Mucosa of gallbladder (tissue), 1 donor: ENCODE measurements at regions not wholly inside any gene's neighbourhood (a gene's known extent, or its start where the extent isn't known, plus 50 kb on each side); places are given as distances from the start of the nearest gene placed in this dataset.
"Not testable (repeated sequence)": the region's sequence is repeated elsewhere in the genome, so short reads cannot be mapped to it uniquely, and the experiment has no call there.

Source experiments
- DNase-seq: peaks from one replicate; pipeline ENCODE4 v3.0.0-alpha.2; 2020; ENCODE audit warnings: low spot score
- donor health status: DM: no; HTN: no; CAD: no.

DNA sequence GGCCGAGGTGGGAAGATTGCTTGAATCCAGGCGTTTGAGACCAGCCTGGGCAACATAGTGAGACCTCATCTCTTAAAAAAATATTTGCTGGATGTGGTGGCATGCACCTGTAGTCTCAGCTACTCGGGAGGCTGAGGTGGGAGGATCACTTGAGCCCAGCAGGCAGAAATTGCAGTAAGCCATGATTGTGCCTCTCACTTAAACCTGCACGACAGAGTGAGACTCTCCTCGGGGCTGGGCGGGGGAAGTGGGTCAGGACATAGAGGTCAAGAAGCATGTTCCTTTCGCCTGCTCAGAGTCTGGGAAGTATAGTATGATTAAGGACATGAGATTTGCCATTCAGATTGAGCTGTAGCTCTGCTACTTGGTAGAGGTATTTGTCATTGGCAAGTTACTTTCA is 52.3 kb downstream of the SEPTIN7 start:
- not testable (repeated sequence) for DNase-seq

DNA sequence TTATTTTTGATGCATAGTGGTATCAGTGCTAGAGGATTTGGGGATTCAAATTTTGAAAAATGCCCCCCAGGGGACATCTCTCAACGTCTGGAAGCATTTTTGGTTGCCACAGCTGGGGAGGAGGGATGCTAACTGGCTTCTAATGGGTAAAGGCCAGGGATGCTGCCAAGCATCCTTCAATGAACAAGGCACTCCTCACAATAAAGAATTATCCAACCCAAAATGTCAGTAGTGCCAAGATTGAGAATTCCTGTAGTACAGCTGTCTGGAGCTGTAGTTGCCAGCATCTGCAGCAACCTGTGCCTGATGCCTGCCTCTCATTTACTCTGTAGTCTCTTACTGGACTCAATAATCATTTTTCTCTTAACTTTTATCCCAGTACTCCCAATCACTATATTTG is 53.5 kb downstream of the SEPTIN7 start:
- no peak for DNase-seq

DNA sequence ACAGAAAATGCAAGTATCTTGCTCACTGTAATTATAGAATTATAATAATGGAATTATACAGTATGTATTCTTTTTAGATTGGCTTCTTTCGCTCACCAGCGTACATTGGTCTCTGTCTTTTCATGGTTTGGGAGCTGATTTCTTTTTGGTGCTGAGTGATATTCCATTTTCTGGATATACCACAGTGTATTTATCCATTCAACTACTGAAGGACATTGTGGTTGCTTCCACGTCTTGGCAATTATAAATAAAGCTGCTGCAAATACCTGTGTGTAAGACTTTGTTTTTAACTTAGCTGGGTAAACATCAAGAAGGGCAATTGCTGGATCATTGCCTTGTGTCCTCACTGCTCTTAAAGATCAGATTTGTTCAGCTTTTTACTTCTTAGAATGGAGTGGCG is 55.3 kb downstream of the SEPTIN7 start:
- no peak for DNase-seq

DNA sequence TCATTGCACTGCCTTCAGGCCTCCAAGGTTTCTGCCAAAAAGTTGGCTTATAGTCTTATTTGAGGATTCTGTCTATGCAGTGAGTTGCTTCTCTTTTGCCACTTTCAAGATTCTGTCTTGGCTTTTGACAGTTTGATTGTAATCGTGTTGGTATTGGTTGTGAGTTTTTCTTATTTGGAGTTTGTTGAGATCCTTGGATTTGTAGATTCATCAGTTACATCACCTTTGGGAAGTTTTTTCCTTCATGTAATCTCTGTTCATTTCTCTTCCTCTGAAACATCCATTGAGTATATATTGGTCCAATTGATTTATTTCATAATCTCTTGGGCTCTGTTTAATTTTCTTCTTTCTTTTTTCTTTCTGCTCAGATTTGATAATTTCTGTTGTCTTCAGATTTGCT is 59.8 kb downstream of the SEPTIN7 start:
- no peak for DNase-seq

DNA sequence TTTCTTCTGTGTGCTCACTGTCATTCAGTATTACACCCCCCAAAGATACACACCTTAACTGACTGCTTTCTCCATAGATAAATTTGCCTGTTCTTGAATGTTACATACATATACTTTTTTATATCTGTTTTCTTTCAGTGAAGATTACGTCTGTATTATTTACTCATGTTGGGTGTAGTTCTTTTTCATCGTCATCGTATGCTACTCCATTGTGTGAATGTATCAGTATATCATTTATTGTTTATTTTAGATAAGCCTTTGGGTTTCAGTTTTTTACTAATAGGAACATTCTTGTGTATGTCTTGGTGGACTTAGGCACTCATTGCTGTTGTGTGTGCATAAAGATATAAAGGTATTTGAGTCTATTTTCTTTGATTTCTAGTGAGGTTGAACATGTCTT is 64.4 kb downstream of the SEPTIN7 start:
- DNase-seq, result no peak

DNA sequence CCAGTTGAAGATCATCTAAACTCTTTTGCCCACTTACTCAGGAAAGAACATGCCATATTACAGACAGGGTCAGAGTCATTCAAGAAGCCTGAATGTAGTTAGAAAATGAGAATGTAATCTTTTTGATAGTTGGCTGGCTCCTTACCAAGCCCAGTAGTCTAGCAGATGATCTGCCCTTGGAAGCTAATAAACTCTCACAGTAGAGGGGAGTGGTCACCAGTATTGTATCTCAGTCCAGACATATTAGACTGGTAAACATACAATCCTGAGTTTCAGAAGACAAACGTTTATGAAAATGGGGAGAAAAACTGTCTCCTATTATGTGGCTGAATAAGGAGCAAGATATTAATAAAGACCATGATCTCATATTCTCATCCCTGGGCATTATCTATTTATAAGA is 65.3 kb downstream of the SEPTIN7 start:
- DNase-seq, result no peak

DNA sequence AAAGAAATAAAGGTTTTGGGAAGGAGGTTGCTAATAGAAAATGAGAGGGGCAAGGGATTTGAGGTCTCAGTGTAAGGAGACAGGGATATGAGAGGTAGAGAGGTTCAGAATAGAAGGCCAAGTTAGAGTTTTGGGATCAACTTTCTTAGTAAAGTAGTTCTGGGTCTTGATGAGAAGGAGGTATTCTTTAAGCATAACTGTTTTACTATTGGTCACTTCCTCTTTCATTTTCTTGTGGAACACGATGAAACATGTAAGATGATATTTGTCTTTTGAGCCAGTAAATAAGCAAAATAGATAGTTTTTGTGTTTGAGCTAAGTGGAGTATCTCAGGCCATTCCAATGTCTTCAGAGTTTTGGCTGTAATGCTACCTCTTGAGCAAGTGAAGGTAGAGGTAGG is 68.3 kb downstream of the SEPTIN7 start:
- not testable (repeated sequence) for DNase-seq

DNA sequence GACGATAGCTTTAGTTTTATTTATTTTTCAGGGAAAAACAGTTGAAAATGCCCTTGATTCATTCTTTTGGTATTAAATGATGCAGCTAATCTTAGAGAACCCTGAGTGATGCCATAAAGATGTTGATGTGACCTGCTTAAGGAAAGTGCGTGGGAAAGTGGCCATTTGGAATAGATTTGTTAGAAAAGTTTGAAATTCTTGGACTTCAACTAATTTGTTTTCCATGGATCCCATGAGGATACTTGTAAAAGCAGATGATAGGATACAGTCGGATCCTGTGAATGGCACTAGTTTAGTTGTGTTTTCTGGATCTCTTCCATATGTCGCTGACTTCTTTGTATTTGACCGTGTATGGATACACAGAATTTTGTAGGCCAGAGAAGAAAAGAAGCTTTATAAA is 69.0 kb downstream of the SEPTIN7 start:
- DNase-seq, result no peak

DNA sequence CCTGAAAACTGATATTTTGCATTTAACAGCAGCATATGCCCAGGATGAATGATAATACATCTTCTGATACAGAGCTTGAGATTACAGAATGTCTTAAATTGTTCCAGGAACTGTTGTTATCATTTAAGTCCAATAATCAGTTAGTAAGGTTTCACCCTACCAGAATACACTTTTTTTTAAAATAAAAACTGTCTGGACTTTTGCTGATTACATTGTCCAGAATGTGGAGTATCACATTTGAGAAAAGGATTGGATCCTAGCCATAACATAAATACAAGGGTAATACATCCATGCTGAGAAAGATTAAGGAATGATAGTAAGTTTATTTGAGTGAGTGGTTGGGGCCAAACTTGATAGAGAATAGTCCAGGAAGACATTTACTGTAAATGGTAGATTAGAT is 71.0 kb downstream of the SEPTIN7 start:
- DNase-seq, result no peak

DNA sequence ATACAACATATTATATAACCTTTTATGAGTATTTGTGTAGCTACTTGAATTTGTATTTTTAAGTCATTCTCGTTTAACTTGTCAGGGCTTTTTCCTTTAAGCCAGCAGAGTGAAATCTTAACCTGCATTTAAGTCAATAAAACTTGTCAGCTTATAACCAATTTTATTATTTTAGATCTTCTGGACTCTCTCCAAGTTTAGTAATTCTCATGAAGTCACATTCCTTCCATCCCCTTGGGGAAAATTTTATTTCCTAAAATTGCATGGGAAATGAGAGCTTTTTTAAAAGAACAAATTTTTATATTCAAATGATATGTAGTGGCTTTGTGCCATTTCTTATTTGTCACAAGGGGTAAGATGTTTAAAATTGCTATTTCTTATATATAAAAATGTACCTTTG is 74.0 kb downstream of the SEPTIN7 start:
- DNase-seq, result no peak

DNA sequence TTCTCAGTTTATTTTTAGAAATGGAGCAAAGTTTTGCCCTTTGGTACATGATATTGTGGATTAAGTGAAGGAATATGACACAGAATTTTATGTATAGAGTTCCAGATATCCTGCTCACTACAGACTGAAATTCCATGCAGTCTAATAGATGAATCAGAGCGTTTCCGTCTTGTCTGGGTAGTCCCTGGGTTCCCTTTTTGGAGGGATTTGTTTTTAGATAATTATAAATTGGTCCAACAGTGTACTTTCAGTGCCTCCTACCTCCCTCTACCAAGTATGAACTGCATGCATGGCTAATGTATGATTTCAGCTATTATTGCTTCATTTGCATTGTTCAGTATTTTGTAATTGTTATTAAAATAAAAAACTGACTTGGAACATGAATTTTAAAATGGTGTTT is 74.4 kb downstream of the SEPTIN7 start:
- DNase-seq, result no peak

DNA sequence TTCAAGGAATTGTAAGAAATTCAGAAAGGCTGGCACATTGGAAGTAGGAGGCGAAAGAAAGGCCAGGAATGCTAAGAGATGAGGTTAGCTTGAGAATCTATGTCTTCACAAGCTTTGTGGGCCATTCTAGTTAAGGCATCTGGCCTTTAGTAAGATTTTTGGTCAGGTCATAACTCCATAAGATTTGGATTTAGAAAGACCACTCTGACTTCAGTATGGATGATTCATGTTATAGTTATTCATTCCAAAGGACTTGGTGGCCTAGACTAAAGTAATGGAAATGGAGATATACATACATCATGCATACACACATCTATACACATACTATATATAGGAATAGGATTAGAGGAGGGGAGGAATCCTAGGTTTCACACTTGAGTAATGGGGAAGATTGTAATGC is 77.5 kb downstream of the SEPTIN7 start:
- DNase-seq, result no peak

DNA sequence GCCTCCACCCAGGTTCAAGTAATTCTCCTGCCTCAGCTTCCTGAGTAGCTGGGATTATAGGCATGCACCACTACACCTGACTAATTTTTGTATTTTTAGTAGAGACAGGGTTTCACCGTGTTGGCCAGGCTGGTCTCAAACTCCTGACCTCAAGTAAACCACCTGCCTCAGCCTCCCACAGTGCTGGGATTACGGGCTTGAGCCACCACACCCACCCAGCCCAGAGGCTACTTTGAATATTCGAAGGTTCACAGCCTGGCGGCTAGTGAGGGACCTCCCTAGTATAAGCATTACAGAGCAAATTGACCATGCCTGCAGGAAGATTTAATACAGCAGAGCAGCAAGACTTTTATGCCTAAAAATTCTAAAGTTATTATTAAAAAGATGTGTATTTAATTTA is 86.6 kb downstream of the SEPTIN7 start:
- not testable (repeated sequence) for DNase-seq

DNA sequence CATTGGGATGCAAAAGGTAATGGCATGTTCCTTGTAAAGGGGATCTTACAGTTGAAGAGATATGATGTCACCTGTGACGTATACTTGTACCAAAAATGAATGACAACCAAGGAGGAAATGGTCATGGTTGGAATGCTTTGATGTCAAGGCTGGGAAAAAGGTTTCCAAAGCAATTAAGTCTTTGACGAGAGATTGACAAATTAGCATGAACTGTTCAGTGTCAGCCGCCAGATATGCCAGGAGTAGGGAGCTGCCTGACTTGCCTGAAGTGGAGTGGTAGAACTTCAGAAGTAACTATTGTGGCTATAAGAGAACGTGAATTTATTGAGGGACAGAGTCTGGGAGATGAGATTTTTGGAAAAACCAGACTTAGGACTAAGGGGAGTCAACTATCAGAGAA is 88.1 kb downstream of the SEPTIN7 start:
- DNase-seq, result no peak

DNA sequence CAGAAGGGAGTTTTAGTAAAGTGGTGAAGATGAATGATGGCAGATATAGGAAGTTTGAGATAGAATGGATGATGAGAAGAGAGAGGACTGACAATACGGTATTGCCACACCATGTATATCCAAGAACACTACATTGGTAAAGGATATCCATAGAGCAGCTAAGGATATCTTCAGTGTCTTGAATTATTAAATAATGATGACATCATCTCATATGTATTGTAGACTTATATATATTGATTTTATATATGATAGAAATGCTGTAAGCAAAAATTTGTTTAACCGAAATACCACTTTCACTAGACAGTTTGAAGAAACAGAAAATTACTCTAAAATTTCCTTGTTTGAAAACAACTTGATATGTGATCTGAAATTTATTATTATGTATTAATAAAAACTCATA is 89.0 kb downstream of the SEPTIN7 start:
- DNase-seq, result no peak

DNA sequence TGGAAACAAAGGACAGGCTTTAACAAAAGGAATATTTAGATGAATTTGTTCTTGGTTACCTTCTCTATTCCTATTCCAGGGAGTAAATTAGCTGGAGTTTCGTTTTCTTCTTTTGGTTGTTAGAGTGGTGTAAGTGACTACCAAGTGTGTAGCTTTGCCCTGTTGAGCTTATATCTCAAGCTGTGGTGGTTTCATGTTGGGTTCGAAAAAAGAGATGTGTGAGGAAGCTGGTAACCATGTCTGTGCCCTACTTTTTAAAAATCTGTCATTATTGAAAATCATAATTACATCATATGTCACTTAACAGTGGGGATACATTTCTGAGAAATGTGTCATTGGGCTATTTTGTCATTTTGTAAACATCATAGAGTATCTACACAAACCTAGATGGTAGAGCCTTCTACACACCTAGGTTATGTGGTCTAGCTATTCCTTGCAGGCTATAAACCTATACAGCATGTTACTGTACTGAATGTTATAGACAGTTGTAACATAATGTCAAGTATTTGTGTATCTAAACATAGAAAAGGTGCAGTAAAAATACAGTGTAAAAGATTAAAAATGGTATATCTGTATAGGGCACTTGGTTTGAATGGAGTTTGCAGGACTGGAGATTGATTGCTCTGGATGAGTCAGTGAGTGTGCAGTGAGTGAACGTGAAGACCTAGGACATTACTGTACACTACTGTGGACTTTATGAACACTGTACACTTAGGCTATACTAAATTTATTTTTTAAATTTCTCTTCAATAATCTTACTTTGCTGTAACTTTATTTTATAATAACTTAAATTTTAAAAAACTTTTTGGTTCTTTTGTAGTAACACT is 90.4 kb downstream of the SEPTIN7 start:
- DNase-seq, result no peak

DNA sequence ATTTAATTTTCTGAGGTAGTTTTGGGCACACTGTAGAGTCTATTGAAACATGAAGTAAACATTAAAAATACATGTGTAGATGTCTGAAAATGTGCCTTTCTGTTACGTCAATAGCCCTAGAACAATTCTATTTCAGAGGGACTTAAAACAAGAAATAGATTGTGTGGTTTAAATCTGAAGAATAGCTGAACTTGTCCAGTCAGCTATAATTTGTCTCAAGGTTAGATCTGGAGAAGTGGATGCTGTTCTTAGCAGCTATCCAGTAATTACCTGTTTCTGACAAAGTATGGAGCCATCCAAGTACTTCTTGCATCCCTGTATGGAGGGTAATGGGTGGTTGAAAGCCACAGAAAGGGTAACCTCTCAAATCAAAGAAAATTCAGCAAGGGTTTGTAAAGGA is 92.8 kb downstream of the SEPTIN7 start:
- no peak for DNase-seq

DNA sequence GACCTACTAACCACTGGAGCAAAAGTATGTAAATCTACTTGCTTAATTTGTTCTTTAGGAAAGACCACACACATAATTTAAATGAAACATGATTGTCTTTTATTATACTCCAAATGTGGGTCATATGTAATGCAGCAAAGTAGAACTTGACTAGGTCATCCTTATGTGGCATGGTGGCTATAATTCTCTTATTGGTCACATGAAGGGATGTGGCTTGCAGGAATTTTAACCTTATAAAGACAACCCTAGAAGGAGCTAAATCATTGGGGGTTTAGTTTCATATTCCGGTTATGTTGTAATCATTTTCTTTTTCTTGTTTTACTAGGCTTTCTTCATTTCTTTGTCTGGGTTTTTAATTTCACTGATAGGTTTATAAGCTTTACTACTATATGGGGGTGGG is 93.9 kb downstream of the SEPTIN7 start:
- DNase-seq, result no peak

DNA sequence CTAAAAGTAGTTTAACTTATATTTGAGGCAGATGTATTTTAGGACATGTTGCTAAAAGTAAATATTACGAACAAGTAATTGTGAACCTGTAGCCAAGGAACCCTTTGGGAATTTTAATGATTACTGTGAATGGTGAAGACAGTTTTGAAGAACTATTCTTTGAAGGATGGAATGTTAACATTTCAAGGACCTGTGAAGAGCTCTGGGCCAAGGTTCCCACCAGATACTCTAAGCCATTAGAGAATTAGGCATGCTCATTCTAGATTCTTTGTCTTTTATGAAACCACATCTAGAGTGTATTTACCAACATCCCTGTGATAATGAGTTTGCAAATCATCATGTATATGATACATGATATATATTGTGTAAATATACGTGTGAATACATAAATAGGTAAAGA is 99.8 kb downstream of the SEPTIN7 start:
- no peak for DNase-seq

DNA sequence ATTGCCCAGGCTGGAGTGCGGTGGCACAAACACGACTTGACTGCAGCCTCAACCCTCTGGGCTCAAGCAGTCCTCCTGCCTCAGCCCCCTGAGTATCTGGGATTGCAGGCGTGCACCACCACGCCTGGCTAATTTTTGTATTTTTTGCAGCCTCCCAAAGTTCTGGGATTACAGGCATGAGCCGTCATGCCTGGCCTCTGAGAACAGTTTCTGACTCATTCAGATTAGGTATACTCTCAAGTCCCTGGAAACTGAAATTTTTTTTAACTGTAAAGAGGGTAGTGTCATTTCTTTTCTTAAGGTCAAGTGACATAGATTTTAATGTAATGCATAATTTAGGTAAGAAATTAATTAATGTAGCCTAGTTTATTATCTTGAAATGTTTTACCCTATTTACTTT is 104.7 kb downstream of the SEPTIN7 start:
- no peak for DNase-seq

DNA sequence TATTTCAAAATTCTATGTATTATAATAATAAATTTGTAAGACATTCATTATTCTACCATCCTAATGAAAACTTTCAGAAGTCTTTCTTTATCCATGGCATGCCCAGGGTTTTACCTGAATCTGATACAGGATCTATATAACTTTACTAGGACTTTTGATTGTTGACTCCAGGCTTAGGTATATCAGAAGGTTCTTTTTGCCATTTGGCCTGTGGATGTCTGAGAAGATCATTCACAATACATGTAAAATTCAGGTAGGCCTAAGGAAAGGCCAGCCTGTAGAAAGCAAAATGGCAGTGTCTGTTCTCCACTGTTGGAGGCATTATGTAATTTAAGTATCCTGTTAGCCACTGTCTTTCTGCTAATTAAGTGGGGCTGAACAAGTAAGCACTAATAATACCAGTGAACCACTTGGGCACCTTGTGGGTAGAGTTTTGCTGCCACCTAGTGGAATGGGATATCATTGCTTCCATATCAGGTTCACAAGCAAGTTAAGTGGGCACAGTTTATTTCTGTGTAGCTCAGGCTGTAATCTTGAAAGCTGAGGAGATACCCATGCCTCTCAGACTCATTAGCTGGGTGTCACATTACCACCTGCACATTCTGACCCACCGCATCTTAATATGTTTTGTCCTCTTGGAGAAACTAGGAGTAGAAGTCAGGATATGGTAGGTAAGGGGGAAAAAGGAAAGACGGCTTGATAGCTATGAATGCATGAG is 105.5 kb downstream of the SEPTIN7 start:
- peak; percentile 78 for DNase-seq

DNA sequence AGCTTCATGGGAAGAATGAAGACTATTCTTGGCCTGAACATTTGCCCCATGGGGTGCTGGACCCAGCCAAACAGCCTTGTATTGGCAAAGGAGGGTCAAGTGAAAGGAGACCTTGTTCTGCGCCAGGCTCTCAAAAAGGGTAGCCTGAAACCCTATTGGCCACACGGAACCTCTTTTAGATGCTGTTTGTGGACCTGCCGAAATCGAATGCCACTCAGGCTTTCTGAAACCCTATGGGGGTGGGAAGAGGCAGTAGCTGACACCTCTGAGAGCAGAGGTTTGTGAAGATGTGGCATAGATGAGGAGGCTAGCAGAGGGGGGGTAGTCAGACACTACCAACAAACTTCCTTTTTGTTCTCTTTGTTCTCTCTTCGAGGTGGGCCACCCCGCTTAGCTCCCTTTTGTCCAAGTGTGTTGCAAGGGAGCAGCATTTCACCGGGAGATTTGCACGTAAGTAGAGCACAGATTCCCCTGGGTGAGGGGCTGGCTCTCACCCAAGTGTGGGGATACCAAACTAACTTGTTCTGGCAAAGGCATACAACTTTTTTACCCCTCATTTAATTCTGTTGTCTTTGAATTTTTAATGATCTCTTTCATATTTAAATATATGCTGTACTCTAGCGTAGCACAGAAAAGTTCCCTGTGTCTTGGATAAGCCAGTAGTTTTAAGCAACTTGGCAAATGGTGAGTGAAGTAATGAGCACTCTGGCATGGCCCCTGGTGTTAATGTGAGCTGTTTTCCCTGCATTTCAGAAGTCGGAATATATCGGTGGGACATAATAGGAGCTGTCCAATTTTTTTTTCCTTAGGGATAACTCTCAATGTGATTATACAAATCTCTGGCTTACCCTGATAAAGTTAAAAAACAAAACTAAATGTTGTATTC is 107.7 kb downstream of the SEPTIN7 start:
- no peak for DNase-seq
